Endothelial cell of hepatic sinusoid (primary cell): ENCODE measurements at regions not wholly inside any gene's neighbourhood (a gene's known extent, or its start where the extent isn't known, plus 50 kb on each side); places are given as distances from the start of the nearest gene placed in this dataset.
"Not testable (repeated sequence)": the region's sequence is repeated elsewhere in the genome, so short reads cannot be mapped to it uniquely, and the experiment has no call there.

ENCODE experiments used
- in situ Hi-C: cut with HindIII; loops from 2 replicates; pipeline ENCODE4 v1.10.0; 2017; ENCODE audit warnings: low sequenced_read_pairs

- in situ Hi-C loops = no loop called here
Observed at GRCh38 chr14:23750357-23750756, 114.2 kb downstream of the DHRS2 start.

GRCh38 chr14:23751616-23752015 is 115.5 kb downstream of the DHRS2 start:
- in situ Hi-C loops = no loop called here

GRCh38 chr14:23763394-23763793 is 127.2 kb downstream of the DHRS2 start:
- in situ Hi-C loops = no loop called here

GRCh38 chr14:23766737-23767401 is 130.7 kb downstream of the DHRS2 start:
- in situ Hi-C loops = no loop called here

- in situ Hi-C loops = not testable (repeated sequence)
Observed at GRCh38 chr14:23769221-23769728, 133.1 kb downstream of the DHRS2 start.

- in situ Hi-C loops = loop anchor here (5.0 kb wide), 1 partner anchor 93 kb away; no protein-coding TSS in a partner anchor
Observed at GRCh38 chr14:23773981-23774380, 137.8 kb downstream of the DHRS2 start.

- in situ Hi-C loops = no loop called here
Observed at GRCh38 chr14:23776296-23776695, 140.1 kb downstream of the DHRS2 start.

GRCh38 chr14:23785208-23785607 is 149.0 kb downstream of the DHRS2 start:
- in situ Hi-C loops = no loop called here

GRCh38 chr14:23787436-23787835 is 151.3 kb downstream of the DHRS2 start:
- in situ Hi-C loops = no loop called here

GRCh38 chr14:23789696-23790095 is 153.5 kb downstream of the DHRS2 start:
- in situ Hi-C loops = no loop called here

- in situ Hi-C loops = no loop called here
Observed at GRCh38 chr14:23793532-23793931, 157.4 kb downstream of the DHRS2 start.

GRCh38 chr14:23800811-23801210 is 152.8 kb upstream of the DHRS4 start:
- in situ Hi-C loops = no loop called here

- in situ Hi-C loops = no loop called here
Observed at GRCh38 chr14:23801766-23802165, 151.8 kb upstream of the DHRS4 start.

- in situ Hi-C loops = no loop called here
Observed at GRCh38 chr14:23804817-23805216, 148.8 kb upstream of the DHRS4 start.

- in situ Hi-C loops = no loop called here
Observed at GRCh38 chr14:23805761-23806160, 147.8 kb upstream of the DHRS4 start.

GRCh38 chr14:23814527-23815256 is 138.9 kb upstream of the DHRS4 start:
- in situ Hi-C loops = no loop called here

GRCh38 chr14:23816371-23816770 is 137.2 kb upstream of the DHRS4 start:
- in situ Hi-C loops = no loop called here

- in situ Hi-C loops = no loop called here
Observed at GRCh38 chr14:23817164-23817767, 136.3 kb upstream of the DHRS4 start.

- in situ Hi-C loops = no loop called here
Observed at GRCh38 chr14:23827100-23827892, 126.3 kb upstream of the DHRS4 start.

GRCh38 chr14:23828001-23828400 is 125.6 kb upstream of the DHRS4 start:
- in situ Hi-C loops = no loop called here

GRCh38 chr14:23828616-23829015 is 125.0 kb upstream of the DHRS4 start:
- in situ Hi-C loops = no loop called here
